ENCODE measurements at regions not wholly inside any gene's neighbourhood (a gene's known extent, or its start where the extent isn't known, plus 50 kb on each side); places are given as distances from the start of the nearest gene placed in this dataset.

- 67 to 82% methylated on average over 5 to 7 of the region's 7 CpGs for WGBS, 2 donors (ENCODE audit: low coverage in 1 of 2)
- no peaks in the 10 kb centered on the region for H3K9me3 ChIP-seq
- no peaks in the 10 kb centered on the region for H3K27me3 ChIP-seq
- no peaks in the 10 kb centered on the region for H3K4me1 ChIP-seq
- no peak for TF ChIP-seq EP300 (IDR thresholded peaks at IDR 0.05)
- no peak for TF ChIP-seq POLR2A (IDR thresholded peaks at IDR 0.05)
- no peak for TF ChIP-seq CTCF (IDR thresholded peaks at IDR 0.05)
- H3K36me3 ChIP-seq: no peaks in the 10 kb centered on the region
- ATAC-seq: no peak
- H3K27ac ChIP-seq: no peak overlapping the region
- no peak overlapping the region for H3K4me3 ChIP-seq
Measured at GRCh38 chr9:88805217-88805943, 185.9 kb upstream of the S1PR3 start.

GRCh38 chr9:88807426-88807825, 183.8 kb upstream of the S1PR3 start:
- H3K4me3 ChIP-seq: no peak overlapping the region
- 96% methylated on average over 3 of the region's 5 CpGs; no CpG with 5 or more reads in 1 of the 2 donors for WGBS, 2 donors (ENCODE audit: low coverage in 1 of 2)
- no peaks in the 10 kb centered on the region for H3K27me3 ChIP-seq
- no peaks in the 10 kb centered on the region for H3K36me3 ChIP-seq
- ATAC-seq: no peak
- H3K9me3 ChIP-seq: no peaks in the 10 kb centered on the region
- TF ChIP-seq CTCF (IDR thresholded peaks at IDR 0.05) (no peak), POLR2A (IDR thresholded peaks at IDR 0.05) (no peak), POLR2AphosphoS5 (IDR thresholded peaks at IDR 0.05) (no peak), EP300 (IDR thresholded peaks at IDR 0.05) (no peak)
- H3K27ac ChIP-seq: no peak overlapping the region
- no peaks in the 10 kb centered on the region for H3K4me1 ChIP-seq

GRCh38 chr9:88808019-88808656, 183.1 kb upstream of the S1PR3 start:
- no peaks in the 10 kb centered on the region for H3K36me3 ChIP-seq
- TF ChIP-seq EP300 (IDR thresholded peaks at IDR 0.05): no peak
- TF ChIP-seq CTCF (IDR thresholded peaks at IDR 0.05): no peak
- TF ChIP-seq POLR2AphosphoS5 (IDR thresholded peaks at IDR 0.05): no peak
- TF ChIP-seq POLR2A (IDR thresholded peaks at IDR 0.05): no peak
- 95 to 96% methylated on average over 4 of the region's 4 CpGs for WGBS, 2 donors (ENCODE audit: low coverage in 1 of 2)
- no peak for ATAC-seq
- no peak overlapping the region for H3K27ac ChIP-seq
- no peaks in the 10 kb centered on the region for H3K27me3 ChIP-seq
- H3K4me1 ChIP-seq: peaks cover 0 to 6% (median 0%) of the 10 kb centered on the region in 3 donors
- no peaks in the 10 kb centered on the region for H3K9me3 ChIP-seq
- H3K4me3 ChIP-seq: no peak overlapping the region

GRCh38 chr9:88808761-88809354, 182.4 kb upstream of the S1PR3 start:
- H3K27ac ChIP-seq: no peak overlapping the region
- H3K9me3 ChIP-seq: no peaks in the 10 kb centered on the region
- ATAC-seq: no peak
- H3K36me3 ChIP-seq: no peaks in the 10 kb centered on the region
- no peak for TF ChIP-seq EP300 (IDR thresholded peaks at IDR 0.05)
- no peak overlapping the region for H3K4me3 ChIP-seq
- H3K27me3 ChIP-seq: no peaks in the 10 kb centered on the region
- peaks cover 0 to 13% (median 0%) of the 10 kb centered on the region in 3 donors for H3K4me1 ChIP-seq
- 87 to 92% methylated on average over 4 to 5 of the region's 5 CpGs for WGBS, 2 donors (ENCODE audit: low coverage in 1 of 2)

GRCh38 chr9:88809355-88810161, 181.7 kb upstream of the S1PR3 start:
- H3K27ac ChIP-seq: no peak overlapping the region
- H3K4me3 ChIP-seq: no peak overlapping the region
- no peaks in the 10 kb centered on the region for H3K9me3 ChIP-seq
- 48 to 58% methylated on average over 6 to 9 of the region's 9 CpGs for WGBS, 2 donors (ENCODE audit: low coverage in 1 of 2)
- TF ChIP-seq EP300 (IDR thresholded peaks at IDR 0.05): no peak
- TF ChIP-seq CTCF (IDR thresholded peaks at IDR 0.05): no peak
- TF ChIP-seq POLR2AphosphoS5 (IDR thresholded peaks at IDR 0.05): no peak
- TF ChIP-seq POLR2A (IDR thresholded peaks at IDR 0.05): no peak
- no peaks in the 10 kb centered on the region for H3K36me3 ChIP-seq
- H3K27me3 ChIP-seq: no peaks in the 10 kb centered on the region
- H3K4me1 ChIP-seq: peaks cover 0 to 20% (median 6%) of the 10 kb centered on the region in 3 donors
- ATAC-seq: no peak

Measured in gastroesophageal sphincter (tissue), 4 donors.